ENCODE measurements at regions not wholly inside any gene's neighbourhood (a gene's known extent, or its start where the extent isn't known, plus 50 kb on each side); places are given as distances from the start of the nearest gene placed in this dataset.

DNA sequence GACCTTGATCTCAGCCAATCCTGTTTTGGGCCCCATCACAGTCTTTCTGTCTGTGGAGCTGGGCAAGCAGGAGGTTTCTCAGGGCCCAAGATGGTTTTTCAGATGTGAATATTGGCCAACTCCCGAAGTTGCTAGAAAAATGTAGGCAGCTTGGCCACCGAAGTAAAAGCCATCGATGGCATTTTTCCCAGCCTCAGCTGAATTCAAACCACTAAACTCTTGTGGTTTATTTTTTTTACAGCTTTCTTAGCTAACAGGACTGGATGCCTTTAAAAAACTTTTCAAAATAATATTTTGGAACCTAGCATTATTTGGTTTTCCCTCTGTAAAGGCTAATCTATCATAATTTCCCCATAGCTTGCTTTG, 102.5 kb upstream of the ERCC6L2 start:
- H3K9me3 ChIP-seq (ENCODE audit: control insufficient read depth, insufficient read depth, low read depth, low read length): no peaks in the 10 kb centered on the region
- CTCF ChIA-PET: interaction anchor here (0.9 kb wide), 1 partner anchor 45 kb away, joined by 3 read pairs; no protein-coding TSS in a partner anchor
- no peak for TF ChIP-seq ZNF501 (tag by site-specific recombination; IDR thresholded peaks at IDR 0.05)
- no peak for TF ChIP-seq ZNF549 (tag by site-specific recombination; IDR thresholded peaks at IDR 0.05)
- no peak for TF ChIP-seq BCL11A (tag by site-specific recombination; IDR thresholded peaks at IDR 0.05; ENCODE audit: low read depth)
- no peak for TF ChIP-seq ZNF426 (tag by site-specific recombination; IDR thresholded peaks at IDR 0.05)
- TF ChIP-seq RBAK (tag by site-specific recombination; IDR thresholded peaks at IDR 0.05): no peak
- TF ChIP-seq, protein P1, sequence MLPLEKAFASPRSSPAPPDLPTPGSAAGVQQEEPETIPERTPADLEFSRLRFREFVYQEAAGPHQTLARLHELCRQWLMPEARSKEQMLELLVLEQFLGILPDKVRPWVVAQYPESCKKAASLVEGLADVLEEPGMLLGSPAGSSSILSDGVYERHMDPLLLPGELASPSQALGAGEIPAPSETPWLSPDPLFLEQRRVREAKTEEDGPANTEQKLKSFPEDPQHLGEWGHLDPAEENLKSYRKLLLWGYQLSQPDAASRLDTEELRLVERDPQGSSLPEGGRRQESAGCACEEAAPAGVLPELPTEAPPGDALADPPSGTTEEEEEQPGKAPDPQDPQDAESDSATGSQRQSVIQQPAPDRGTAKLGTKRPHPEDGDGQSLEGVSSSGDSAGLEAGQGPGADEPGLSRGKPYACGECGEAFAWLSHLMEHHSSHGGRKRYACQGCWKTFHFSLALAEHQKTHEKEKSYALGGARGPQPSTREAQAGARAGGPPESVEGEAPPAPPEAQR (tag by site-specific recombination; IDR thresholded peaks at IDR 0.05): no peak
- no peak for TF ChIP-seq ZNF610 (tag by site-specific recombination; IDR thresholded peaks at IDR 0.05; ENCODE audit: borderline replicate concordance)
- TF ChIP-seq ZSCAN30 (tag by site-specific recombination; IDR thresholded peaks at IDR 0.05): no peak
- TF ChIP-seq ZBTB8A (tag by site-specific recombination; IDR thresholded peaks at IDR 0.05): no peak
- TF ChIP-seq ZNF416 (tag by site-specific recombination; IDR thresholded peaks at IDR 0.05): no peak
- no peak for TF ChIP-seq ZNF555 (tag by site-specific recombination; conservative IDR thresholded peaks at IDR 0.05)
- TF ChIP-seq ZNF558 (tag by site-specific recombination; IDR thresholded peaks at IDR 0.05): no peak
- TF ChIP-seq ZNF830 (tag by site-specific recombination; IDR thresholded peaks at IDR 0.05; ENCODE audit: low read depth): no peak
- TF ChIP-seq ZNF2 (tag by site-specific recombination; IDR thresholded peaks at IDR 0.05): no peak
- TF ChIP-seq, protein P2, sequence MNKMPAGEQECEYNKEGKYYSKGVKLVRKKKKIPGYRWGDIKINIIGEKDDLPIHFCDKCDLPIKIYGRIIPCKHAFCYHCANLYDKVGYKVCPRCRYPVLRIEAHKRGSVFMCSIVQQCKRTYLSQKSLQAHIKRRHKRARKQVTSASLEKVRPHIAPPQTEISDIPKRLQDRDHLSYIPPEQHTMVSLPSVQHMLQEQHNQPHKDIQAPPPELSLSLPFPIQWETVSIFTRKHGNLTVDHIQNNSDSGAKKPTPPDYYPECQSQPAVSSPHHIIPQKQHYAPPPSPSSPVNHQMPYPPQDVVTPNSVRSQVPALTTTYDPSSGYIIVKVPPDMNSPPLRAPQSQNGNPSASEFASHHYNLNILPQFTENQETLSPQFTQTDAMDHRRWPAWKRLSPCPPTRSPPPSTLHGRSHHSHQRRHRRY (tag by site-specific recombination; IDR thresholded peaks at IDR 0.05): no peak
- no peak for TF ChIP-seq ZNF155 (tag by site-specific recombination; IDR thresholded peaks at IDR 0.05)
- no peak for TF ChIP-seq IKZF3 (tag by site-specific recombination; IDR thresholded peaks at IDR 0.05)
- TF ChIP-seq ZNF350 (tag by site-specific recombination; IDR thresholded peaks at IDR 0.05): no peak
- no peaks in the 10 kb centered on the region for H3K36me3 ChIP-seq (ENCODE audit: control insufficient read depth in 2 of 2, insufficient read depth in 1 of 2, low read length in 2 of 2)
- peaks cover 11% of the 10 kb centered on the region for H3K4me1 ChIP-seq (ENCODE audit: control insufficient read depth, insufficient read depth, low read length)
- H3K27ac ChIP-seq (ENCODE audit: extremely low read depth, low read depth, low read length): peak overlapping the region; percentile 60; the same call in 1 of the 2 replicates
- POLR2A ChIA-PET: no interaction called here
- H3K4me3 ChIP-seq (ENCODE audit: low read depth, low read length): no peak overlapping the region

DNA sequence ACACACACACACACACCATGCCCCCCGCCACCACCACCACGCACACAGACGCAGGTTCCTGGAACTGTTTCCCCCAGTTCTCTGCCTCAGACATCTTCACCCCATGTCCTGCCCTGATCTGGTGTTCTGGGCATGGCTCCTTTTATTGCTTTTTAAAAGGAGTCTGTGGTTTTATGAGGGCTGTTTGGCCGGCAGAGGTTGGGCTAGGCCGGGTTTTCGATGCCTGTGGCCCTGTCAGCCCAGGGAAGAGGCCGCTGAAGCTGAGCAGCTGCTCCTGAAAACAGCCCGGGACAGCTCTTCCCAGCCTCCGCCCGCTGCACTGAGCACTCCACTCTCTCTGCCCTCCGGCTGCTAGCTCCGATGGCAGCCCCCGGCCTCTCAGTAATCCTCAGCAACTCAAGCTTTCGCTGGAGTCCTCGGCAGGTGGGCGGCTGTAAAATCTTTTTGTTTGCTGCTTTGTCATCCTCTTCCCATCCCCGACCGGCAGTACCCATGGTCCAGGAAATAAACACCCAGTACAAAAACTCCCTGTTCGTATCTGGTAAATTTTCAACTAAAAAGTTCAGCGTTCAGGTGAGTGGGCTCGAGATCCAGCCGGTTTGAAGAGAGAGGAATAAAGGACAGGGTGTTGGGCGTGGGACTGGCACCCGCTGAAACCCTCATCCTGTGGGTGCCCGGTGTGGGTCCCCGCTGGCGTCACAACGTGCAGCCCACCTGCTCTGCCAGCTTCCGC, 103.0 kb upstream of the ERCC6L2 start:
- Histone ChIP-seq H3K4me1 (ENCODE audit: control insufficient read depth, insufficient read depth, low read length) (peaks cover 11% of the 10 kb centered on the region), H3K27ac (ENCODE audit: extremely low read depth, low read depth, low read length) (peak overlapping the region; percentile 60), H3K36me3 (ENCODE audit: control insufficient read depth in 2 of 2, insufficient read depth in 1 of 2, low read length in 2 of 2) (no peaks in the 10 kb centered on the region), H3K9me3 (ENCODE audit: control insufficient read depth, insufficient read depth, low read depth, low read length) (no peaks in the 10 kb centered on the region), H3K4me3 (ENCODE audit: low read depth, low read length) (no peak overlapping the region)
- CTCF ChIA-PET: interaction anchor here (0.8 to 0.9 kb wide), 2 partner anchors 29 to 45 kb away, joined by 3 read pairs; no protein-coding TSS in a partner anchor
- POLR2A ChIA-PET: interaction anchor here (0.8 kb wide), 1 partner anchor 18 kb away, joined by 3 read pairs; no protein-coding TSS in a partner anchor
- no peak for TF ChIP-seq ZNF776 (tag by site-specific recombination; IDR thresholded peaks at IDR 0.05; ENCODE audit: borderline replicate concordance)
- no peak for TF ChIP-seq MZF1 (tag by site-specific recombination; IDR thresholded peaks at IDR 0.05; ENCODE audit: borderline replicate concordance)
- TF ChIP-seq, protein P3, sequence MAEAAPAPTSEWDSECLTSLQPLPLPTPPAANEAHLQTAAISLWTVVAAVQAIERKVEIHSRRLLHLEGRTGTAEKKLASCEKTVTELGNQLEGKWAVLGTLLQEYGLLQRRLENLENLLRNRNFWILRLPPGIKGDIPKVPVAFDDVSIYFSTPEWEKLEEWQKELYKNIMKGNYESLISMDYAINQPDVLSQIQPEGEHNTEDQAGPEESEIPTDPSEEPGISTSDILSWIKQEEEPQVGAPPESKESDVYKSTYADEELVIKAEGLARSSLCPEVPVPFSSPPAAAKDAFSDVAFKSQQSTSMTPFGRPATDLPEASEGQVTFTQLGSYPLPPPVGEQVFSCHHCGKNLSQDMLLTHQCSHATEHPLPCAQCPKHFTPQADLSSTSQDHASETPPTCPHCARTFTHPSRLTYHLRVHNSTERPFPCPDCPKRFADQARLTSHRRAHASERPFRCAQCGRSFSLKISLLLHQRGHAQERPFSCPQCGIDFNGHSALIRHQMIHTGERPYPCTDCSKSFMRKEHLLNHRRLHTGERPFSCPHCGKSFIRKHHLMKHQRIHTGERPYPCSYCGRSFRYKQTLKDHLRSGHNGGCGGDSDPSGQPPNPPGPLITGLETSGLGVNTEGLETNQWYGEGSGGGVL (tag by site-specific recombination; IDR thresholded peaks at IDR 0.05): 0 out of 2 replicates have a peak, but pooled peaks have one; percentile 33
- peak; percentile 18; the same call in 1 of the 2 replicates for TF ChIP-seq FEZF1 (tag by site-specific recombination; IDR thresholded peaks at IDR 0.05)
- TF ChIP-seq, protein P4, sequence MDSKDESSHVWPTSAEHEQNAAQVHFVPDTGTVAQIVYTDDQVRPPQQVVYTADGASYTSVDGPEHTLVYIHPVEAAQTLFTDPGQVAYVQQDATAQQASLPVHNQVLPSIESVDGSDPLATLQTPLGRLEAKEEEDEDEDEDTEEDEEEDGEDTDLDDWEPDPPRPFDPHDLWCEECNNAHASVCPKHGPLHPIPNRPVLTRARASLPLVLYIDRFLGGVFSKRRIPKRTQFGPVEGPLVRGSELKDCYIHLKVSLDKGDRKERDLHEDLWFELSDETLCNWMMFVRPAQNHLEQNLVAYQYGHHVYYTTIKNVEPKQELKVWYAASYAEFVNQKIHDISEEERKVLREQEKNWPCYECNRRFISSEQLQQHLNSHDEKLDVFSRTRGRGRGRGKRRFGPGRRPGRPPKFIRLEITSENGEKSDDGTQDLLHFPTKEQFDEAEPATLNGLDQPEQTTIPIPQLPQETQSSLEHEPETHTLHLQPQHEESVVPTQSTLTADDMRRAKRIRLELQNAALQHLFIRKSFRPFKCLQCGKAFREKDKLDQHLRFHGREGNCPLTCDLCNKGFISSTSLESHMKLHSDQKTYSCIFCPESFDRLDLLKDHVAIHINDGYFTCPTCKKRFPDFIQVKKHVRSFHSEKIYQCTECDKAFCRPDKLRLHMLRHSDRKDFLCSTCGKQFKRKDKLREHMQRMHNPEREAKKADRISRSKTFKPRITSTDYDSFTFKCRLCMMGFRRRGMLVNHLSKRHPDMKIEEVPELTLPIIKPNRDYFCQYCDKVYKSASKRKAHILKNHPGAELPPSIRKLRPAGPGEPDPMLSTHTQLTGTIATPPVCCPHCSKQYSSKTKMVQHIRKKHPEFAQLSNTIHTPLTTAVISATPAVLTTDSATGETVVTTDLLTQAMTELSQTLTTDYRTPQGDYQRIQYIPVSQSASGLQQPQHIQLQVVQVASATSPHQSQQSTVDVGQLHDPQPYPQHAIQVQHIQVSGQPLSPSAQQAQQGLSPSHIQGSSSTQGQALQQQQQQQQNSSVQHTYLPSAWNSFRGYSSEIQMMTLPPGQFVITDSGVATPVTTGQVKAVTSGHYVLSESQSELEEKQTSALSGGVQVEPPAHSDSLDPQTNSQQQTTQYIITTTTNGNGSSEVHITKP (tag by site-specific recombination; IDR thresholded peaks at IDR 0.05): no peak
- TF ChIP-seq, protein P5, sequence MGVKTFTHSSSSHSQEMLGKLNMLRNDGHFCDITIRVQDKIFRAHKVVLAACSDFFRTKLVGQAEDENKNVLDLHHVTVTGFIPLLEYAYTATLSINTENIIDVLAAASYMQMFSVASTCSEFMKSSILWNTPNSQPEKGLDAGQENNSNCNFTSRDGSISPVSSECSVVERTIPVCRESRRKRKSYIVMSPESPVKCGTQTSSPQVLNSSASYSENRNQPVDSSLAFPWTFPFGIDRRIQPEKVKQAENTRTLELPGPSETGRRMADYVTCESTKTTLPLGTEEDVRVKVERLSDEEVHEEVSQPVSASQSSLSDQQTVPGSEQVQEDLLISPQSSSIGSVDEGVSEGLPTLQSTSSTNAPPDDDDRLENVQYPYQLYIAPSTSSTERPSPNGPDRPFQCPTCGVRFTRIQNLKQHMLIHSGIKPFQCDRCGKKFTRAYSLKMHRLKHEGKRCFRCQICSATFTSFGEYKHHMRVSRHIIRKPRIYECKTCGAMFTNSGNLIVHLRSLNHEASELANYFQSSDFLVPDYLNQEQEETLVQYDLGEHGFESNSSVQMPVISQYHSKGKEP (tag by site-specific recombination; IDR thresholded peaks at IDR 0.05): no peak
- no peak for TF ChIP-seq ZNF830 (tag by site-specific recombination; IDR thresholded peaks at IDR 0.05; ENCODE audit: low read depth)
- TF ChIP-seq ZNF23 (tag by site-specific recombination; IDR thresholded peaks at IDR 0.05; ENCODE audit: borderline replicate concordance): no peak
